LNCAP (cell line): ENCODE measurements at regions not wholly inside any gene's neighbourhood (a gene's known extent, or its start where the extent isn't known, plus 50 kb on each side); places are given as distances from the start of the nearest gene placed in this dataset.

Source experiments
- CTCF ChIP-seq: fragments of 450-650 bp; IDR thresholded peaks from 2 replicates; pipeline ENCODE4 v1.5.1; 2017; ENCODE audit warnings: mild to moderate bottlenecking

GRCh38 chr10:125510998-125511397, 172.0 kb downstream of the TEX36 start:
- no peak for TF ChIP-seq CTCF

GRCh38 chr10:125505648-125506047, 177.3 kb downstream of the TEX36 start:
- TF ChIP-seq CTCF, result no peak

GRCh38 chr10:125502276-125502675, 180.7 kb downstream of the TEX36 start:
- TF ChIP-seq CTCF, result no peak

- TF ChIP-seq CTCF, result no peak
Observed at GRCh38 chr10:125495386-125495785, 187.6 kb downstream of the TEX36 start.

GRCh38 chr10:125494651-125495239, 188.2 kb downstream of the TEX36 start:
- no peak for TF ChIP-seq CTCF

- TF ChIP-seq CTCF, result no peak
Observed at GRCh38 chr10:125491381-125491780, 191.6 kb downstream of the TEX36 start.

- no peak for TF ChIP-seq CTCF
Observed at GRCh38 chr10:125489731-125490130, 193.2 kb downstream of the TEX36 start.

- TF ChIP-seq CTCF, result no peak
Observed at GRCh38 chr10:125485665-125486064, 197.3 kb downstream of the TEX36 start.
